A673 (cell line): ENCODE measurements at regions not wholly inside any gene's neighbourhood (a gene's known extent, or its start where the extent isn't known, plus 50 kb on each side); places are given as distances from the start of the nearest gene placed in this dataset.

Experiments
- BruUV-seq: library from RNA; stranded (reverse); fragments of 400-500 nt; replicated peaks from 2 replicates; lab custom pipeline; 2021; lab: Mats Ljungman, UMichigan
- CTCF ChIA-PET: fragments of 300-600 bp; sonication (Branson Sonifier 250); formaldehyde crosslinking; loops from one replicate; lab custom pipeline; 2022; ENCODE audit warnings: antibody characterized with exemption; lab: Charles Lee
- POLR2A ChIA-PET: fragments of 300-600 bp; sonication (Branson Sonifier 250); formaldehyde crosslinking; loops from one replicate; lab custom pipeline; 2022; ENCODE audit warnings: antibody characterized with exemption; ENCODE audit not compliant: low non-redundant PET; lab: Charles Lee
- DNase-seq: peaks from one replicate; pipeline ENCODE4 v3.0.0-alpha.2; 2015; ENCODE audit warnings: low spot score
- H3K27ac ChIP-seq: fragments of 200-600 bp; sonication (generic); 2 replicates; pipeline ENCODE4 v1.5.1; 2016; ENCODE audit warnings: mixed run types, low read depth, mild to moderate bottlenecking, mixed read lengths, antibody characterized with exemption, low read length; ENCODE audit not compliant: poor library complexity, severe bottlenecking
- H3K27me3 ChIP-seq: fragments of 200-600 bp; sonication (generic); replicated peaks from 2 replicates; pipeline ENCODE4 v1.6.1; 2017; ENCODE audit warnings: mixed run types, low read depth, mild to moderate bottlenecking, mixed read lengths, antibody characterized with exemption, low read length; ENCODE audit not compliant: insufficient read depth, poor library complexity
- H3K36me3 ChIP-seq: fragments of 200-600 bp; sonication (generic); 2 replicates; pipeline ENCODE4 v1.6.1; 2016; ENCODE audit warnings: mixed run types, mild to moderate bottlenecking, mixed read lengths, antibody characterized with exemption, low read length; ENCODE audit not compliant: insufficient read depth, poor library complexity, severe bottlenecking
- H3K4me1 ChIP-seq: fragments of 200-600 bp; sonication (generic); 2 replicates; pipeline ENCODE4 v1.6.1; 2017; ENCODE audit warnings: mixed run types, mild to moderate bottlenecking, mixed read lengths, antibody characterized with exemption, low read length; ENCODE audit not compliant: insufficient read depth, poor library complexity, severe bottlenecking
- H3K4me3 ChIP-seq: fragments of 200-600 bp; sonication (generic); 2 replicates; pipeline ENCODE4 v1.5.1; 2016; ENCODE audit warnings: low read depth, mixed run types, mild to moderate bottlenecking, mixed read lengths, low read length; ENCODE audit not compliant: poor library complexity, severe bottlenecking
- H3K9me3 ChIP-seq: fragments of 200-600 bp; sonication (generic); 2 replicates; pipeline ENCODE4 v1.6.1; 2016; ENCODE audit warnings: mixed run types, low read depth, mild to moderate bottlenecking, mixed read lengths, antibody characterized with exemption, low read length; ENCODE audit not compliant: poor library complexity, severe bottlenecking
- EZH2 ChIP-seq: fragments of 200-600 bp; sonication (generic); IDR thresholded peaks from 2 replicates; pipeline ENCODE4 v1.6.1; 2017; ENCODE audit warnings: borderline replicate concordance, low read depth, mild to moderate bottlenecking, mixed read lengths, antibody characterized with exemption, low read length; ENCODE audit not compliant: poor library complexity, severe bottlenecking
- intact Hi-C: fragments of 100-400 bp; cut with micrococcal nuclease; formaldehyde crosslinking; loops from one replicate; pipeline ENCODE4 v1.10.0; 2022; ENCODE audit not compliant: unreplicated experiment
- TF ChIP-seq, protein P1 (sequence below): fragments of 300-800, 200-600 bp; sonication (generic); conservative IDR thresholded peaks from 2 replicates; pipeline ENCODE4 v1.5.1; 2017; ENCODE audit warnings: low read depth, mild to moderate bottlenecking, antibody characterized with exemption, low read length, moderate library complexity, mixed read lengths

DNA sequence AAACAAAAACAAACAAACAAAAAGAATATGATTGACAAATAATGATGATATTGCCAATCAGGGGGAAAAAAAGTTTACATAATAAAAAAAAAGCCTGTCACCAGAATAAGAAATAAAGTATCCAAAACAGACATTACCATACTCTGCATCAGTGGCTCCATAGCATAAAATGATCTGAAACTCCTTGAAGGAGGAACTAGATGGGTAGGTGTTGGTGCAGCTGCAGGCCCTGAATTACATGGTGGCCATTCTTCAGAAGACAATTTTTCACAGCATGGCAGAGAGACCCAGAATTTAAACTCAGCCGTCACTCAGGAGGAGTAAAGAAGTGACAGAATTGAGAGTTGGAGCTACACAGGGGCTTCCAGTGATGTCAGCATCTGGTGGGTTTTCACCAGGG lies 60.2 kb downstream of the GLUL start:
- CTCF ChIA-PET, result no interaction called here
- BruUV-seq, result no TSS peak

DNA sequence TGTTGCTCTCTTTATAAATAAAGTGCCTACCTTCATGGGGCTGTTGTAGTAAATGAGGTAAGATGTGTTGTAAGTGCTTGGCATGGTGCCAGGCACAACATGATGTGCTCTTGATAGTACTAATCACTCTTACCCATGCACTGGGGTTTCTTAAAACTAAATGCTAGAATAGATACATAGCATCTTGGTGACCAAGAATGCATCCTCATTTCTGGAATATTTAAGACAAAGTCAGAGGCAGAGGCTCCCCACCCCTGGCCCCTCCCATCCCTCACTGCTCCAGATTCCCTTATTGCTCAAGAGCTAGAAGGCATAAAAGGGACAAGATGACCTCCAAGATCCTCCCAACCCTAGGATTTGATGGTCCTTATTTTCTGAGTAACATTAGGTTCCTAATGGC lies 61.3 kb downstream of the GLUL start:
- BruUV-seq, result no TSS peak
- intact Hi-C loops, result no loop called here
- CTCF ChIA-PET, result no interaction called here

More for the DNA sequence above, 60.2 kb downstream of the GLUL start:
- TF ChIP-seq, protein P1, sequence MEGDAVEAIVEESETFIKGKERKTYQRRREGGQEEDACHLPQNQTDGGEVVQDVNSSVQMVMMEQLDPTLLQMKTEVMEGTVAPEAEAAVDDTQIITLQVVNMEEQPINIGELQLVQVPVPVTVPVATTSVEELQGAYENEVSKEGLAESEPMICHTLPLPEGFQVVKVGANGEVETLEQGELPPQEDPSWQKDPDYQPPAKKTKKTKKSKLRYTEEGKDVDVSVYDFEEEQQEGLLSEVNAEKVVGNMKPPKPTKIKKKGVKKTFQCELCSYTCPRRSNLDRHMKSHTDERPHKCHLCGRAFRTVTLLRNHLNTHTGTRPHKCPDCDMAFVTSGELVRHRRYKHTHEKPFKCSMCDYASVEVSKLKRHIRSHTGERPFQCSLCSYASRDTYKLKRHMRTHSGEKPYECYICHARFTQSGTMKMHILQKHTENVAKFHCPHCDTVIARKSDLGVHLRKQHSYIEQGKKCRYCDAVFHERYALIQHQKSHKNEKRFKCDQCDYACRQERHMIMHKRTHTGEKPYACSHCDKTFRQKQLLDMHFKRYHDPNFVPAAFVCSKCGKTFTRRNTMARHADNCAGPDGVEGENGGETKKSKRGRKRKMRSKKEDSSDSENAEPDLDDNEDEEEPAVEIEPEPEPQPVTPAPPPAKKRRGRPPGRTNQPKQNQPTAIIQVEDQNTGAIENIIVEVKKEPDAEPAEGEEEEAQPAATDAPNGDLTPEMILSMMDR, result no peak
- no peak for TF ChIP-seq EZH2
- no peak for DNase-seq
- H3K9me3 ChIP-seq, result no peaks in the 10 kb centered on the region
- H3K27me3 ChIP-seq, result no peaks in the 10 kb centered on the region
- H3K27ac ChIP-seq, result no peak overlapping the region
- intact Hi-C loops, result no loop called here
- POLR2A ChIA-PET, result no interaction called here
- H3K4me3 ChIP-seq, result no peak overlapping the region
- no peaks in the 10 kb centered on the region for H3K36me3 ChIP-seq
- no peaks in the 10 kb centered on the region for H3K4me1 ChIP-seq

DNA sequence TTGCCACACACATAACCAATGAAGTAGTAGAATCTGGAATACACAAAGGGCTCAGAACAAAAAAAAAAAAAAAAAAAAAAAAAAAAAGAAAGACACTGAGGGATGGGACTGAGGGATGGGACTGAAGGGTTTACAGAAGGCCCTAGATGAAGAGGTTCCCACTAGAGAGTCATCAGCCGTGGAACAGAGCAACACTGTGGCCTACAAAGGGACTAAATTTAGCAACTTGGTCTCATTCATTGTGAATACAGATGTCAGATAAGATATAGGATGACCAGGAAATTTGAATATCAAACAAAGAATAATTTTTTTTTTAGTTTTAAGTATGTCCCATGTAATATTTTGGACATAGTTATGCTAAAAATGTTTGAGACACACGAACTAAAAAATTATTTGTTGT lies 62.1 kb downstream of the GLUL start:
- intact Hi-C loops, result no loop called here

More for the DNA sequence above, 61.3 kb downstream of the GLUL start:
- POLR2A ChIA-PET, result no interaction called here
- Histone ChIP-seq H3K9me3 (no peaks in the 10 kb centered on the region), H3K4me3 (no peak overlapping the region), H3K27me3 (no peaks in the 10 kb centered on the region), H3K36me3 (no peaks in the 10 kb centered on the region), H3K27ac (no peak overlapping the region), H3K4me1 (no peaks in the 10 kb centered on the region)
- no peak for TF ChIP-seq EZH2
- TF ChIP-seq, protein P1, result no peak
- no peak for DNase-seq

More for the DNA sequence above, 62.1 kb downstream of the GLUL start:
- Histone ChIP-seq H3K27me3 (no peaks in the 10 kb centered on the region), H3K4me3 (no peak overlapping the region), H3K27ac (no peak overlapping the region), H3K4me1 (no peaks in the 10 kb centered on the region), H3K9me3 (no peaks in the 10 kb centered on the region), H3K36me3 (no peaks in the 10 kb centered on the region)
- TF ChIP-seq EZH2, result no peak
- TF ChIP-seq, protein P1, result no peak
- ChIA-PET POLR2A (no interaction called here), CTCF (no interaction called here)
- no TSS peak for BruUV-seq
- DNase-seq, result no peak
